Neuronal stem cell (in vitro differentiated cells): ENCODE measurements at regions not wholly inside any gene's neighbourhood (a gene's known extent, or its start where the extent isn't known, plus 50 kb on each side); places are given as distances from the start of the nearest gene placed in this dataset.

Experiments used
- DNase-seq: peaks from one replicate; pipeline ENCODE4 v3.0.0-alpha.2; 2013; ENCODE audit warnings: low spot score
- H2AFZ ChIP-seq: one replicate; pipeline ENCODE4 v1.6.1; 2013; ENCODE audit warnings: mild to moderate bottlenecking, low read length, inconsistent platforms
- H2AK5ac ChIP-seq: 2 replicates; pipeline ENCODE4 v1.6.1; 2013; ENCODE audit warnings: low read depth, mild to moderate bottlenecking, inconsistent platforms, low read length, moderate library complexity, mixed read lengths
- H2BK120ac ChIP-seq: 2 replicates; pipeline ENCODE4 v1.6.1; 2013; ENCODE audit warnings: low read depth, mild to moderate bottlenecking, inconsistent platforms, low read length, moderate library complexity, mixed read lengths
- H2BK12ac ChIP-seq: one replicate; pipeline ENCODE4 v1.6.1; 2013; ENCODE audit warnings: low read length, inconsistent platforms
- H2BK15ac ChIP-seq: 2 replicates; pipeline ENCODE4 v1.6.1; 2013; ENCODE audit warnings: mild to moderate bottlenecking, low read length, inconsistent platforms, mixed read lengths
- H2BK5ac ChIP-seq: one replicate; pipeline ENCODE4 v1.6.1; 2013; ENCODE audit warnings: inconsistent platforms, mild to moderate bottlenecking, low read length, moderate library complexity
- H3K14ac ChIP-seq: one replicate; pipeline ENCODE4 v1.6.1; 2013; ENCODE audit warnings: low read length, inconsistent platforms
- H3K18ac ChIP-seq: 2 replicates; pipeline ENCODE4 v1.6.1; 2013; ENCODE audit warnings: low read length, inconsistent platforms
- H3K23ac ChIP-seq: 2 replicates; pipeline ENCODE4 v1.6.1; 2013; ENCODE audit warnings: low read depth, mild to moderate bottlenecking, mixed read lengths, low read length, inconsistent platforms; ENCODE audit not compliant: poor library complexity
- H3K27ac ChIP-seq: replicated peaks from 3 replicates; pipeline ENCODE4 v1.5.1; 2013; ENCODE audit warnings: low read length, inconsistent platforms
- H3K27me3 ChIP-seq, 3 experiments: 2 replicates each; pipeline ENCODE4 v1.6.1; 2013; ENCODE audit warnings: low read length in 3 of 3, mild to moderate bottlenecking in 2 of 3, inconsistent platforms in 1 of 3, low read depth in 1 of 3, mixed read lengths in 1 of 3, moderate library complexity in 1 of 3; ENCODE audit not compliant: control insufficient read depth in 3 of 3, insufficient read depth in 3 of 3
- H3K36me3 ChIP-seq, 2 donors: replicated peaks in 1 of 2; 2 replicates each; pipeline ENCODE4 v1.6.1; 2013; ENCODE audit warnings: low read length in 2 of 2; ENCODE audit not compliant: control insufficient read depth in 2 of 2, insufficient read depth in 2 of 2
- H3K4ac ChIP-seq: 2 replicates; pipeline ENCODE4 v1.6.1; 2013; ENCODE audit warnings: inconsistent platforms, mild to moderate bottlenecking, low read length, moderate library complexity
- H3K4me1 ChIP-seq, 2 donors: 1 replicate in 1 of 2; 2 replicates in 1 of 2; pipeline ENCODE4 v1.6.1; 2013; ENCODE audit warnings: low read length in 2 of 2, low read depth in 1 of 2; ENCODE audit not compliant: control insufficient read depth in 2 of 2, insufficient read depth in 1 of 2
- H3K4me2 ChIP-seq: one replicate; pipeline ENCODE4 v1.6.1; 2013; ENCODE audit warnings: mild to moderate bottlenecking, low read length, inconsistent platforms; ENCODE audit not compliant: insufficient read depth, poor library complexity, severe bottlenecking
- H3K4me3 ChIP-seq, 2 donors: 2 replicates each; pipeline ENCODE4 v1.5.1; 2013; ENCODE audit warnings: low read length in 2 of 2, mild to moderate bottlenecking in 2 of 2, inconsistent platforms in 1 of 2, moderate library complexity in 1 of 2
- H3K79me1 ChIP-seq: one replicate; pipeline ENCODE4 v1.6.1; 2013; ENCODE audit warnings: low read depth, mild to moderate bottlenecking, inconsistent platforms, low read length, moderate library complexity
- H3K9ac ChIP-seq: one replicate; pipeline ENCODE4 v1.6.1; 2013; ENCODE audit warnings: mild to moderate bottlenecking, low read depth, low read length, inconsistent platforms; ENCODE audit not compliant: poor library complexity
- H3K9me3 ChIP-seq, 2 donors: replicated peaks in 1 of 2; 2 replicates each; pipeline versions ENCODE3 to v1.6.1; 2013; ENCODE audit warnings: low read length in 2 of 2, mild to moderate bottlenecking in 2 of 2, inconsistent platforms in 1 of 2, low read depth in 1 of 2, mixed read lengths in 1 of 2, moderate library complexity in 1 of 2; ENCODE audit not compliant: control insufficient read depth in 2 of 2, insufficient read depth in 1 of 2
- H4K8ac ChIP-seq: one replicate; pipeline ENCODE4 v1.6.1; 2013; ENCODE audit warnings: low read depth, mild to moderate bottlenecking, inconsistent platforms, low read length, moderate library complexity
- H4K91ac ChIP-seq: one replicate; pipeline ENCODE4 v1.6.1; 2013; ENCODE audit warnings: low read length, low read depth, mild to moderate bottlenecking, inconsistent platforms; ENCODE audit not compliant: poor library complexity
- WGBS, 2 donors: extraction: QIAGEN DNeasy Blood & Tissue Kit; methylation state at CpG; one replicate each; pipeline ENCODE4 v1.1.7; 2013; ENCODE audit warnings: missing lambda C conversion rate in 2 of 2, mixed read lengths in 1 of 2; ENCODE audit not compliant: insufficient read length in 2 of 2, insufficient replicate concordance in 1 of 2; ENCODE audit errors: extremely low coverage in 2 of 2; 5-methylcytosine and 5-hydroxymethylcytosine counted together

DNA sequence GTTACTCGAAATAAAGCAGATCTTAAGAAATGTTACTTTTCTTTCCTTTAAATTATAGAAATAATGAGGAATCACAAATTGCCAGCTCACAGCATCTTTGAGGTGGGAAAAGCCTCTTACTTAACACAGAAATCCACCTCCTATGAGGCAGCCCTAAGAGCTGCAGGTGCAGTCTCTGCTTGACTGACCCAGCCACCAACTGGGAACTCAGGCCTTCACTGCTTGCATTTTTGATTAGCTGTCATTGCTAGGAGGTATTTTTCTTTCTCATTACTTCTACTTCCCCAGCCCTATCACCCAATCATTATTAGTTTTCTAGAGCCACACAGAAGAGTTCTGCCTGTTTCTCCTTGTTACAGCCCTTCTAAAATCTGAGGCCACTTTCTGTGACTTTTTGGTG, 416.5 kb upstream of the KLF4 start:
- H2BK120ac ChIP-seq, result no peak overlapping the region
- H3K27ac ChIP-seq, result no peak overlapping the region
- H3K23ac ChIP-seq, result no peak overlapping the region
- DNase-seq, result no peak
- H3K4me2 ChIP-seq, result no peak overlapping the region
- H2BK15ac ChIP-seq, result no peak overlapping the region
- H3K9me3 ChIP-seq, result no peaks in the 10 kb centered on the region
- H2BK12ac ChIP-seq, result no peak overlapping the region
- no peak overlapping the region for H4K91ac ChIP-seq
- H3K36me3 ChIP-seq, result no peaks in the 10 kb centered on the region
- no peak overlapping the region for H2AFZ ChIP-seq
- no peak overlapping the region for H3K4ac ChIP-seq
- H3K79me1 ChIP-seq, result no peaks in the 10 kb centered on the region
- H2AK5ac ChIP-seq, result no peak overlapping the region
- H4K8ac ChIP-seq, result no peak overlapping the region
- no peak overlapping the region for H2BK5ac ChIP-seq
- no peak overlapping the region for H3K4me3 ChIP-seq
- no peak overlapping the region for H3K18ac ChIP-seq
- no CpG with 5 or more reads among the region's 1 CpG for WGBS, 2 donors
- no peak overlapping the region for H3K9ac ChIP-seq
- H3K27me3 ChIP-seq, result no peaks in the 10 kb centered on the region
- H3K14ac ChIP-seq, result no peak overlapping the region
- H3K4me1 ChIP-seq, result no peaks in the 10 kb centered on the region

DNA sequence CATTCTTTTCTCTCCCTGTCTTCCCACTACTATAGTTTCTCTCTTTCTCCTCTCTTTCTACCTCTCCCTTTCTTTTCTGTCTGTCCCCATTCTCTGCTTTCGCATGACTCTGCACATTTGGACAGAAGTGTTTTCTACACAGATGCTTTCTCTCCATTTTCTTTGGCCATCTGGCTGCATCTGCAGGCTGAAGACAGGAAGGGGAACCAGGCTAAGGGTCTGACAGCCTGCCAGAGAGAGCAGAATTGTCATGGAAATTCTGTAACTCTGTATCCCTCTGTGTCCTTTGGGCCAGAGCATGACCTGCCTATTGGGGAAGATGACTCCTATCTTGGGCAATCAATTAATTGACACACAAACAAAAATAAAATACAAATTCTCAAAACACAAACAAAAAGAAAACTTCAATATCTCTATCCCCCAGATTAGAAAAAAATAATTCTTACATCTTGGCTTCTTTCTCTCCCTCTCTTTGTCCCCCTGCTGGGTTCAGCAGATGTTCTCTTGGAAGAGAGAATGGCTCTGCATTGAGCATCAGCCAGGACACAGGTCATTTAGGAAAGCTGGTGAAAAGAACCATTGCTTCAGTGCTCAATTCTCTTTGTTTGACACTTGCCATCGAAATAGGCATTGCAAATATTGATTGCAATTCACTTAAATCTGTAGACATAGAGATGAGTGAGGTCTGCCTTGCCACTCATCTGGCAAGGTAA, 415.9 kb upstream of the KLF4 start:
- no peak overlapping the region for H2BK15ac ChIP-seq
- H3K27me3 ChIP-seq, result no peaks in the 10 kb centered on the region
- no peak for DNase-seq
- no peak overlapping the region for H3K4me2 ChIP-seq
- H3K18ac ChIP-seq, result peak overlapping the region; percentile 6
- no peaks in the 10 kb centered on the region for H3K36me3 ChIP-seq
- WGBS, 2 donors, result no CpG with 5 or more reads among the region's 2 CpGs
- no peaks in the 10 kb centered on the region for H3K79me1 ChIP-seq
- no peaks in the 10 kb centered on the region for H3K4me1 ChIP-seq
- H3K4me3 ChIP-seq, result no peak overlapping the region
- H3K9ac ChIP-seq, result no peak overlapping the region
- no peak overlapping the region for H2BK12ac ChIP-seq
- no peak overlapping the region for H3K14ac ChIP-seq
- no peak overlapping the region for H3K23ac ChIP-seq
- H3K9me3 ChIP-seq, result no peaks in the 10 kb centered on the region
- no peak overlapping the region for H3K4ac ChIP-seq
- no peak overlapping the region for H2AFZ ChIP-seq
- no peak overlapping the region for H4K91ac ChIP-seq
- H3K27ac ChIP-seq, result no peak overlapping the region
- H2BK120ac ChIP-seq, result no peak overlapping the region
- H2BK5ac ChIP-seq, result no peak overlapping the region
- no peak overlapping the region for H4K8ac ChIP-seq
- no peak overlapping the region for H2AK5ac ChIP-seq

DNA sequence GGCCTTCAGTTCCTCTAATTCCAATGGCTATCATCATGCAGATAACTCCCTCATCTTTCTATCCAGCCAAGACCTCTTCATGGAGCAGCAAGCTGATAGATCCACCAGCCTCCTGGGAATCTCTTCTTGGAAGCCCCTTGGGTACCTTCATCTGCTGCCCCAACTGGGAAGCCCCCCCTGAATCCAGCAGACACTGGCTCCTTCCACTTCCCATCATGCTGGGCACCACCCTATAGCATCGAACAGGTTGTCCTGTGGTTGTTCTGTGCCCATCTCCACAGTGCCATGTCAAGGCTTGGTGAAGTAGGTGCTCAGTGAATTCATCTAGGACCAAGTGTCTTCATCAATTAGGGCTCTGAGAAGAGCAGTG, 410.4 kb upstream of the KLF4 start:
- H2BK5ac ChIP-seq, result no peak overlapping the region
- H2BK120ac ChIP-seq, result no peak overlapping the region
- no peak overlapping the region for H2BK12ac ChIP-seq
- H4K8ac ChIP-seq, result no peak overlapping the region
- H3K4me1 ChIP-seq, result no peaks in the 10 kb centered on the region
- H2AFZ ChIP-seq, result no peak overlapping the region
- no CpG with 5 or more reads among the region's 1 CpG for WGBS, 2 donors
- no peak overlapping the region for H3K27ac ChIP-seq
- no peak overlapping the region for H4K91ac ChIP-seq
- H3K18ac ChIP-seq, result no peak overlapping the region
- H2BK15ac ChIP-seq, result no peak overlapping the region
- no peak overlapping the region for H3K4ac ChIP-seq
- no peak overlapping the region for H3K23ac ChIP-seq
- no peaks in the 10 kb centered on the region for H3K27me3 ChIP-seq
- H3K36me3 ChIP-seq, result no peaks in the 10 kb centered on the region
- H3K4me3 ChIP-seq, result no peak overlapping the region
- no peak for DNase-seq
- no peak overlapping the region for H2AK5ac ChIP-seq
- no peak overlapping the region for H3K9ac ChIP-seq
- H3K79me1 ChIP-seq, result no peaks in the 10 kb centered on the region
- H3K14ac ChIP-seq, result no peak overlapping the region
- no peaks in the 10 kb centered on the region for H3K9me3 ChIP-seq
- H3K4me2 ChIP-seq, result no peak overlapping the region

DNA sequence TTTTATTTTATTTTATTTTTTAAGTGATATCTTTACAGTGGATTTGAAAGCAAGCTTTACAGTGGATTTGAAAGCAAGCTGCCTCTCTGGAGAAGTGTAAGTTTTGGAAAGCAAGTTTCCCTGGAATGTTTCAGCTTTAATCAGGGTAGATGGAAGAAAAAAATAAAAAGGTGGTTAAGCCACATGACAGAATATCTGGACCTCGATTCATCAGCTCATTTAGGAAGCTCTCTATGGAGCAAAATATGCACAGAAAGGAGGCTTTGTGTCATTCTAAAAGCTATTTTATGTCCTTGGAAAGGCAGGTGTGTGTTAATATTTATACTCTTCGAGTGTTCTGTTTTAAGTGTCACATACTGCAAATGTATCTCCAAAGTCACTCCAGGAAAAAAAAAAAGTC, 409.2 kb upstream of the KLF4 start:
- Histone ChIP-seq H2AK5ac (no peak overlapping the region), H2BK120ac (no peak overlapping the region), H3K4me2 (no peak overlapping the region), H3K14ac (no peak overlapping the region), H3K18ac (no peak overlapping the region), H2BK15ac (no peak overlapping the region), H3K79me1 (no peaks in the 10 kb centered on the region), H3K4ac (no peak overlapping the region), H2AFZ (no peak overlapping the region), H3K9ac (no peak overlapping the region), H3K4me1 (no peaks in the 10 kb centered on the region), H3K9me3 (no peaks in the 10 kb centered on the region), H3K23ac (no peak overlapping the region), H3K36me3 (no peaks in the 10 kb centered on the region), H2BK5ac (no peak overlapping the region), H3K4me3 (no peak overlapping the region), H3K27me3 (no peaks in the 10 kb centered on the region), H4K8ac (no peak overlapping the region), H4K91ac (no peak overlapping the region), H2BK12ac (no peak overlapping the region), H3K27ac (no peak overlapping the region)
- no peak for DNase-seq
- WGBS, 2 donors, result no CpG with 5 or more reads among the region's 2 CpGs
